VCaP (cell line): ENCODE measurements at regions not wholly inside any gene's neighbourhood (a gene's known extent, or its start where the extent isn't known, plus 50 kb on each side); places are given as distances from the start of the nearest gene placed in this dataset.
A peak's percentile ranks its signal among the peaks of the same experiment; 100 is the strongest.
"Not testable (repeated sequence)": the region's sequence is repeated elsewhere in the genome, so short reads cannot be mapped to it uniquely, and the experiment has no call there.

Experiments used
- H3K27ac ChIP-seq: fragments of 450-650 bp; 2 replicates; pipeline ENCODE4 v1.5.1; 2017
- TF ChIP-seq, protein P1 (sequence below): fragments of 450-650 bp; conservative IDR thresholded peaks from 2 replicates; pipeline ENCODE4 v1.5.1; 2017; ENCODE audit warnings: mild to moderate bottlenecking, moderate library complexity

DNA sequence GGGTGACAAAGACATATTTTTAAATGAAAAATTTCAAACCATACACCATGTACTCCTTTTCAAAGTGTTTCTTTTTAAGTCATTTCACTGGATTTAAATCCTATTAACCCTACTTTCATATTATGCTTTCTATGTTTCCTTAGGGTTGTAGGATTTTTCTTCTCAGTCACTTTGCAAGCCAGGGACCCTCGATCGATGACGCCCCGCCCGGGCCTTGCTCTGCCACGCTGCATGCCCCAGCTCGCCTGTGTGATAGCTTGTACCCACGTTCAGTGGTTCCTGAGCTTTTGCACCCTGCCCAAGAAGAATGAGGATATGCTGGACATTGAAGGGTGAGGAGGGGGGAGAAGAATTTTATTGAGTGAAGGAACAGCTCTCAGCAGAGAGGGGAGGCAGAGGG is 568.0 kb downstream of the TRIB2 start:
- TF ChIP-seq, protein P1, sequence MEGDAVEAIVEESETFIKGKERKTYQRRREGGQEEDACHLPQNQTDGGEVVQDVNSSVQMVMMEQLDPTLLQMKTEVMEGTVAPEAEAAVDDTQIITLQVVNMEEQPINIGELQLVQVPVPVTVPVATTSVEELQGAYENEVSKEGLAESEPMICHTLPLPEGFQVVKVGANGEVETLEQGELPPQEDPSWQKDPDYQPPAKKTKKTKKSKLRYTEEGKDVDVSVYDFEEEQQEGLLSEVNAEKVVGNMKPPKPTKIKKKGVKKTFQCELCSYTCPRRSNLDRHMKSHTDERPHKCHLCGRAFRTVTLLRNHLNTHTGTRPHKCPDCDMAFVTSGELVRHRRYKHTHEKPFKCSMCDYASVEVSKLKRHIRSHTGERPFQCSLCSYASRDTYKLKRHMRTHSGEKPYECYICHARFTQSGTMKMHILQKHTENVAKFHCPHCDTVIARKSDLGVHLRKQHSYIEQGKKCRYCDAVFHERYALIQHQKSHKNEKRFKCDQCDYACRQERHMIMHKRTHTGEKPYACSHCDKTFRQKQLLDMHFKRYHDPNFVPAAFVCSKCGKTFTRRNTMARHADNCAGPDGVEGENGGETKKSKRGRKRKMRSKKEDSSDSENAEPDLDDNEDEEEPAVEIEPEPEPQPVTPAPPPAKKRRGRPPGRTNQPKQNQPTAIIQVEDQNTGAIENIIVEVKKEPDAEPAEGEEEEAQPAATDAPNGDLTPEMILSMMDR = no peak
- no peak overlapping the region for H3K27ac ChIP-seq

DNA sequence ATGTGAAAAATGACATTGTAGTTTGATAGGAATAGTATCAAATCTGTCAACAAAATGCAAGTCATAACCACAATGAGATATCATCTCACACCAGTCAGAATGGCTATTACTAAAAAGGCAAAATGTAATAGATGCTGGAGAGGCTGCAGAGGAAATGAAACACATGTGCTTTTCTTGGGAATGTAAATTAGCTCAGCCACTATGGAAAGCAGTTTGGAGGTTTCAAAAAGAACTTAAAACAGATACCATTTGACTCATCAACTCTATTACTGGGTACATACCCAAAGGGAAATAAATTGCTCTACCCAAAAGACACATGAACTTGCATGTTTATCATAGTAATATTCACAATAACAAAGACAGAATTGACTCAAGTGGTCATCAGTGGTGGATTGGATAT is 572.6 kb downstream of the TRIB2 start:
- TF ChIP-seq, protein P1 = no peak
- H3K27ac ChIP-seq = no peak overlapping the region

DNA sequence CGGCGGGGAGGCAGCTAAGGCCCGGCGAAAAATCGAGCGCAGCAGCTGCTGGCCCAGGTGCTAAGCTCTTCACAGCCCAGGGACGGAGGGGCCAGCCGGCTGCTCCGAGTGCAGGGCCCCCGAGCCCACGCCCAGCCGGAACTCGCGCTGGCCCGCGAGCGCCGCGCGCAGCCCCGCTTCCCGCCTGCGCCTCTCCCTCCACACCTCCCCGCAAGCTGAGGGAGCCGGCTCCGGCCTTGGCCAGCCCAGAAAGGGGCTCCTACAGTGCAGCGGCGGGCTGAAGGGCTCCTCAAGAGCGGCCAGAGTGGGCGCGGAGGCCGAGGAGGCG is 591.7 kb downstream of the TRIB2 start:
- peak overlapping the region; percentile 68 for H3K27ac ChIP-seq

DNA sequence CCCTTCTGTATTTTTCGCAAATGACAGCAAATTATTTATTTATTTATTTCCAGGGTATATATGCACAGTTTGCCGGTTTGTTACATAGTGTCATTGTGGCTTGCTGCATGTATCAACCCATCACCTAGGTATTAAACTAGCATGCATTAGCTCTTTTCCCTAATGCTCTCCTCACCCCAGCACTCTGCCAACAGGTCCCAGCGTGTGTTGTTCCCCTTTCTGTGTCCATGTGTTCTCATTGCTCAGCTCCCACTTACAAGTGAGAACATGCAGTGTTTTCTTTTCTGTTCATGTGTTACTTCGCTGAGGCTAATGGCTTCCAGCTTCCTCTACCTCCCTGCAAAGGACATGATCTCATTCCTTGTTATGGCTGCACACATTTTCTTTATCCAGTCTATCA is 592.3 kb downstream of the TRIB2 start:
- peak overlapping the region; percentile 68 for H3K27ac ChIP-seq
- TF ChIP-seq, protein P1 = no peak

DNA sequence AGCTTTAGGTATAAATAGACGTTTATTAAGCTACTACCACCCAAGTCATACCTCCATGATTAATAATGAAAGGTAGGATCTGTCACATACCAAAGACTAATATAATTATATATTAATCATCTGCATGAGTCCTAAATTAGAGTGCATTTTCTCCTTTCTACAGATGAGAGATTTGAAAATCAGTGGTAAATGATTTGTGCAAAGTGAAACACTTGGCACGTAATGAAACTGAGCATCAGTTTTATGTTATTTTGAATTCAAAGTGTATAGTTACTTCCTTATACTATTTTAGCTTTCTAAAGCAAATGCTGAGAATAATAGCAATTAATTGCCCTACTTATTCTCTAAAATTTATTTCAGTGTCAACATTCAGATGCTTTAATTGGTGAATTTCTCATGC is 615.3 kb downstream of the TRIB2 start:
- TF ChIP-seq, protein P1 = no peak
- H3K27ac ChIP-seq = no peak overlapping the region

DNA sequence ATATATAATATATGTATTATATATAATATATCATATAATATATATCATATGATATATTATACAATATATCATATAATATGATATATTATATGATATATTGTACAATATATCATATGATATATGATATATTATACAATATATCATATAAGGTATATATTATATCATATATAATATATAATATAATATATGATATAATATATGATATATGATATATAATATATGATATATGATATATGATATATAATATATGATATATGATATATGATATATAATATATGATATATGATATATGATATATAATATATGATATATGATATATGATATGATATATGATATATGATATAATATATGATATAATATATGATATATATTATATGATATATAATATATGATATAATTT is 617.3 kb downstream of the TRIB2 start:
- not testable (repeated sequence) for H3K27ac ChIP-seq

DNA sequence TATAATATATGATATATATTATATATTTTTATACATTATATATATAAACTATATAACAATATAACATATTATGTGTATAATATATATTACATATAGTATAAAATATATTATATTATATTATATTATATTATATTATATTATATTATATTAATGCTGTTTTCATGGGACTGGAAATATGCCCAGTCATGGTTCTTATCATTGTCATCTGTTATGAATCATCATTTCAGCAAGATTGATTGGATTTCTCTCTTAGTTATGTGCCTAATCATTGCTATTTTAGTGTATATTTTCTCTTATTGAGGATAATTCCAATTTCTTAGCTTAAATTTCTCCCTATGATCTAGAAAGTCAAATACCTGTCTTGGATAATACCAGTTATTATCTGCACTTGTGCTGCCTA is 617.8 kb downstream of the TRIB2 start:
- H3K27ac ChIP-seq = no peak overlapping the region
- TF ChIP-seq, protein P1 = no peak

DNA sequence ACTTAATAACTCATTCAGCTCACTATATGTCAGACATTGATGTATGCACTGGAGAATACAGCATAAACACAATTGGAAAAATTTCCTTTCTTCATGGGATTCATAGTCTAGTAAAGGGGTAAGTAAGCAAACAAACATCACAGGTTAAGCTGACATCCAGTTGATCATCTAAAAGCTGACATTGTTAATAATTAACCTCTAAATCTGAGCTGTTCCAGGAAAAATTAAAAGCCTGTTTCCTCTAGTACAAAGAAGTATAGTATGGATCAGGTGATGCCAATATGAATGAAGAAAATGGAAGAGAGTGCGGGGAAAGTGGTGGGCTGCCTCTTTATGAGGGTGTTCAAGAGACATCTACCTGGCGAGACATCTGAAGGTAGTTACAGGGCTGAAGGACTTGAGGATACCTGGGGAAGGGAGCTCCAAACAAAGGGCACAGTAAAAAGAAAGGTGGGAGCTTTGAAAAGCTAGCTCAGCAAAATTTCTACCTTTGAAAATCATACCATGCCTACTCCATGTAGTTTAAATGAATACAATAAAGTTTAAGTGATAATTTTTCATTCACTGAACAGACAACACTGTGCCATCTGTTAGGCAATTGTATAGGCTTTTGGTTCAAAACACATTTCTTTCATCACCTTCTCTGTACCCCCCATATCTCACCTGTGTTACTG is 619.3 kb downstream of the TRIB2 start:
- H3K27ac ChIP-seq = no peak overlapping the region
- TF ChIP-seq, protein P1 = no peak

DNA sequence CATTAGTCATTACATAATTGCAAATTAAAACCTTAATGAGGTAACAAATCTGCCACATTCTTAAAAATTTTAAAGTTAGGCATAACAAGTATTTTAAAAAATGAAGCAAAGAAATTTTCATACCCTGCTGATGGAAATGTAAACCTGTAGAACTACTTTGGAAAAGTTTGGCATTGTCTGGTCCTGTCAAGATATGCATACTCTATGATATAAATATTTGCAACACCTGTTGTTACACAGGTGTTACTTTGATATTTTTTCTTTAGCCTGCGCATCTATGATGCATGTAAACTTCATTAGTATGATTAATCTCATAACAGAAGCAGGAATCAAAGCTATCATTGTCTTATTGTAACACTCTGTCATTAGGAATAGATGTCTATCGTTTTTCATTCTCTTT is 634.3 kb downstream of the TRIB2 start:
- TF ChIP-seq, protein P1 = no peak
- H3K27ac ChIP-seq = no peak overlapping the region
